ENCODE measurements at regions not wholly inside any gene's neighbourhood (a gene's known extent, or its start where the extent isn't known, plus 50 kb on each side); places are given as distances from the start of the nearest gene placed in this dataset.

GRCh38 chr1:36709869-36710481 lies 227.3 kb upstream of the CSF3R start:
- no peaks in the 10 kb centered on the region for H3K9me3 Mint-ChIP-seq
- no peak for DNase-seq
- no peak overlapping the region for H3K27ac Mint-ChIP-seq
- H3K4me1 Mint-ChIP-seq: no peaks in the 10 kb centered on the region
- H3K36me3 Mint-ChIP-seq: no peaks in the 10 kb centered on the region
- POLR2A ChIA-PET: no interaction called here
- H3K4me3 Mint-ChIP-seq: no peak overlapping the region
- H3K27me3 Mint-ChIP-seq: peaks cover 26% of the 10 kb centered on the region
- no peak for ATAC-seq (ENCODE audit: low read depth)

GRCh38 chr1:36708587-36708986 lies 225.9 kb upstream of the CSF3R start:
- Mint-ChIP-seq H3K27me3 (peaks cover 23% of the 10 kb centered on the region), H3K4me1 (no peaks in the 10 kb centered on the region), H3K36me3 (no peaks in the 10 kb centered on the region), H3K9me3 (no peaks in the 10 kb centered on the region), H3K4me3 (no peak overlapping the region), H3K27ac (no peak overlapping the region)
- no peak for DNase-seq
- POLR2A ChIA-PET: no interaction called here
- ATAC-seq (ENCODE audit: low read depth): no peak

GRCh38 chr1:36707221-36707620 lies 224.5 kb upstream of the CSF3R start:
- ATAC-seq (ENCODE audit: low read depth): no peak
- H3K27me3 Mint-ChIP-seq: peaks cover 18% of the 10 kb centered on the region
- H3K36me3 Mint-ChIP-seq: no peaks in the 10 kb centered on the region
- POLR2A ChIA-PET: no interaction called here
- H3K27ac Mint-ChIP-seq: no peak overlapping the region
- DNase-seq: no peak
- H3K4me3 Mint-ChIP-seq: no peak overlapping the region
- no peaks in the 10 kb centered on the region for H3K4me1 Mint-ChIP-seq
- H3K9me3 Mint-ChIP-seq: no peaks in the 10 kb centered on the region

- H3K36me3 Mint-ChIP-seq: no peaks in the 10 kb centered on the region
- H3K27ac Mint-ChIP-seq: no peak overlapping the region
- ATAC-seq (ENCODE audit: low read depth): no peak
- no peaks in the 10 kb centered on the region for H3K9me3 Mint-ChIP-seq
- H3K4me3 Mint-ChIP-seq: no peak overlapping the region
- POLR2A ChIA-PET: interaction anchor here (0.5 kb wide), 1 partner anchor 474 kb away, joined by 3 read pairs; no protein-coding TSS in a partner anchor
- no peak for DNase-seq
- no peaks in the 10 kb centered on the region for H3K4me1 Mint-ChIP-seq
- peaks cover 17% of the 10 kb centered on the region for H3K27me3 Mint-ChIP-seq
These were observed 223.7 kb upstream of the CSF3R start for GRCh38 chr1:36706416-36706815.

DNA sequence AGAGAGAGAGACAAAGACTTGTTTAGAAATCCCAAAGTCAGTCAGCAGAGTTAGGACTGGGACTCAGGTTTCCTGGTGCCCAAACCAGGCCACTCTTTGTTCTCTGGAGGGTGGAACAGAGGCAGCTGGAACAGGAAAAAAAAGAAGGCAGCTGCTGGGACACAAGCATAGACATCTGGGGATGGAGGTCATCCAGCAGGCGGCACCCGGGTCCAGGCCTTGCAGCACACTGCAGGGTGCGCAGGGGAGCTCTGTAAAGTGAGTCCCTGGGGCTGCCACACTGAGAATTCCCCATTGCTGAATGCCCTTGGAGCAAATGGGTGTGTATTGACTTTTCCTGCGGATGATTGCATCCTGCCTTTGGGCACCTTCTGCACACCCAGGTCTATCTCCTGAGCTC lies 222.9 kb upstream of the CSF3R start:
- H3K4me3 Mint-ChIP-seq: no peak overlapping the region
- H3K27me3 Mint-ChIP-seq: peaks cover 15% of the 10 kb centered on the region
- H3K4me1 Mint-ChIP-seq: no peaks in the 10 kb centered on the region
- no peak for DNase-seq
- no peak overlapping the region for H3K27ac Mint-ChIP-seq
- no peaks in the 10 kb centered on the region for H3K36me3 Mint-ChIP-seq
- no peak for ATAC-seq (ENCODE audit: low read depth)
- POLR2A ChIA-PET: no interaction called here
- H3K9me3 Mint-ChIP-seq: no peaks in the 10 kb centered on the region

DNA sequence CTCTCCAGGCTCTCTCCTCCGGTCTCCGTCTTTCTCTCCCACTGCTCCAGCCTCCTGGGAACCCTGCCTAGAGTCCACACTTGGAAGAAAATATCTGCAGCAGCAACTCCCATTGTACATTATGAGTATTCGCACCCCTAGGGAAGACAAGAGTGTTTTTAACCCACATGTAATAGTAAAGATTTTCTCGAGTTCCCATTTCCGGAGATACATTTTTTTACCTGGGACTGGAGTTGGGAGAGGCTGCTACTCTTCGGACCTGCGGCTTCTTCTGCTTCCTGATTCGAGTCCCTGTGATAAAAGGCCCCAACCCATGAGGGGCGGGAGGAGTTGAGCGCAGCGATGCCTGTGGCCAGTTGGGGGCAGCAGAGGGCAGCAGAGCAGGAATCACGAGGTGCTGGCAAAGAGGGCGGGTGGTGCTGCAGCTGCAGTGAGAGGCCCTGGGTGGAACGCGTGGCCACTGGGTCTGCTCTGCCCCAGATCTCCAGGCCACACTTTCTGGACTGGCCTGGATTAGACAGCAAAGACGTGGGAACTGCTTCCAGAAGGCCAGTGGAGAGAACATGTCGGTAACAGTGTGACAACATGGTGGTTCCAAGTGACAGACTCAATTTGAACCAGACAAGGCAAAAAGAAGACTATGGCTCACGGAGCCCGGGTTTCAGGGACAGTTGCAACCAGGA lies 221.0 kb upstream of the CSF3R start:
- POLR2A ChIA-PET: no interaction called here
- peak; percentile 82 for ATAC-seq (ENCODE audit: low read depth)
- Mint-ChIP-seq H3K4me1 (no peaks in the 10 kb centered on the region), H3K27me3 (peaks cover 13% of the 10 kb centered on the region), H3K27ac (no peak overlapping the region), H3K4me3 (no peak overlapping the region), H3K9me3 (no peaks in the 10 kb centered on the region), H3K36me3 (no peaks in the 10 kb centered on the region)
- peak; percentile 77 for DNase-seq

DNA sequence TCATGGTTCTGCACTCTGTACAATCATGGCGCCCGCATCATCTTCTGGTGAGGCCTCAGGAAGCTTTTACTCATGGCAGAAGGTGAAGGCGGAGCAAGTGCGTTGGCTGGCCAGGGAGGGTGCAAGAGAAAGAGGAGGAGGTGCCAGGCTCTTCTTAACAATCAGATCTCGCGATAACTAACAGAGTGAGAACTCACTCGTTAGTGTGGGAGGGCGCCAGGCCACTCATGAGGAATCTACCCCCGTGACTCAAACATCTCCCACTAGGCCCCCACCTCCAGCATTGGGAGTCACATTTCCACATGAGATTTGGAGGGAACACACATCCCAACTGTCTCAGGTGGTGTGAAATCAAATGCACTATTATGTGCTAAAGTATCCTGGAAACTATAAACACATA lies 220.2 kb upstream of the CSF3R start:
- Mint-ChIP-seq H3K9me3 (no peaks in the 10 kb centered on the region), H3K4me1 (no peaks in the 10 kb centered on the region), H3K4me3 (no peak overlapping the region), H3K27me3 (peaks cover 17% of the 10 kb centered on the region), H3K27ac (no peak overlapping the region), H3K36me3 (no peaks in the 10 kb centered on the region)
- ATAC-seq (ENCODE audit: low read depth): no peak
- POLR2A ChIA-PET: no interaction called here
- no peak for DNase-seq

GRCh38 chr1:36699113-36699911 lies 216.6 kb upstream of the CSF3R start:
- H3K36me3 Mint-ChIP-seq: no peaks in the 10 kb centered on the region
- no peaks in the 10 kb centered on the region for H3K9me3 Mint-ChIP-seq
- ATAC-seq (ENCODE audit: low read depth) (no peak), DNase-seq (no peak)
- H3K4me1 Mint-ChIP-seq: no peaks in the 10 kb centered on the region
- no peak overlapping the region for H3K4me3 Mint-ChIP-seq
- POLR2A ChIA-PET: interaction anchor here (0.6 kb wide), 1 partner anchor 240 kb away, joined by 5 read pairs; no protein-coding TSS in a partner anchor
- H3K27me3 Mint-ChIP-seq: peaks cover 9% of the 10 kb centered on the region
- no peak overlapping the region for H3K27ac Mint-ChIP-seq

DNA sequence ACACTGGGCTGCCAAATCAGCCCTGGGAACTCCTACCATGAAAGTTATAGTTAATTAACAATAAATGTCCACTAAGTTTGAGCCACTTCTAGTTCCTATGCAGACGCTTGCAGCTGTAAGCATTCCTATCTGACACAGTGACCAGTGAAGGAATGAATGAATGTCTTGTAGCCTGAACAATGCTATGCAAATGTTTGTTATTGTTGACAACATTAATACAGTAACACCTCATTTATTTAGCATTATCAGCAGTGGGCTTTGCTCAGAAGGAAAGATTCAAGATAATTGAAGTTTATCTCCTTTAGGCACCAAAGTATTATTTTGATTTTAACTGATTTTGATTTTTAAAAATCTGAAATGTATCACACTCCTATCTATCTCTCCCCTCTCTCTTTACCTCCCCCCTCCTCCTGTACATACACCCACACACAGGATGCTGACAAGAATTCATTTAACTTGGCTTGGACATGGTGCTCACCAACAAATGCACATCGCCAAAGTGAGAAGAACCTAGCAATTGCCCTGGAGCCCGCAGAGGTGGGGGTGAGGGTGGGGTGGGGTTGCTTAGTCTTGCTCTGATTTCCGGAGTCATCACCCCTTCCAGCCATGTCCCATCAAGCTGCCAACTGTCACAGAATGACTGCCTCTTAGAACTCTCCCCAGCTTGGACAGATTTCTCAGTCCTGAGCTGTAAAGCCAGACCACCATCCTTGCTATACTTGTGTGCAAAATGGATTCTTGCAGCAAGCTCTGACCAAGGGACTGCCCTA lies 215.3 kb upstream of the CSF3R start:
- POLR2A ChIA-PET: no interaction called here
- Mint-ChIP-seq H3K27me3 (peaks cover 9% of the 10 kb centered on the region), H3K36me3 (no peaks in the 10 kb centered on the region), H3K27ac (no peak overlapping the region), H3K4me1 (no peaks in the 10 kb centered on the region), H3K4me3 (no peak overlapping the region), H3K9me3 (no peaks in the 10 kb centered on the region)
- ATAC-seq (ENCODE audit: low read depth) (no peak), DNase-seq (no peak)

DNA sequence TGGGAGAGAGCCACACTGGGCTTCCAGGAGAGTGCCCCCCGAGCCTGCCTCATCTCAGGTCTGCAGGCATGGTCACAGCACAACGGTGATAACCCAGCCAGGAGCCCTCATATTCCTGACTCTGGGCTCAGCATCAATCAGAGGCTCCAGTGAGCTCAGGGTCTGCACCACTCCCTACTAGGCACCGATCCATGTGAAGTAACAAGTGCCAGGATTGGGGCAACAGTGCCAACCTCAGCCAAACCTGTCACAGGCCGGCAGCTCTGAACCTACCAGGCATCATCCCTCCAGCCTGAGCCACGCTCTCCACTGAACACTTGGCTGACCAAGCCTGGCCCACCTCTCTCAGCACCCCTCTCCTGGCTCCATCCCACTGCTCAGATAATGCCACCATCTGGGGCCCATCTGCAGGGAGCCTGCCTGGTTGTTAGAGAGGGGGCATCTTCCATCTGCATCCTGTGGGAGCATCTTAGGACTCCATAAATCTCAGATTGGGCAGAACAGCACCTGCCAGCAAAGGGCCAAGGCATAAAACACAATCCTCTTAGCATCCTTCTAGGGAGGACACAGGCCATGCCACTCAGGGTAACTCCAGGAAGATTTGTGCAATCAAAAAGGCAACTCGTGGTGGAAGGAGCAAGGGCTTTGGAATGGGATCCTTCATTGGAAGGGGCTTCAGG lies 213.7 kb upstream of the CSF3R start:
- Mint-ChIP-seq H3K27me3 (peaks cover 9% of the 10 kb centered on the region), H3K36me3 (no peaks in the 10 kb centered on the region), H3K9me3 (no peaks in the 10 kb centered on the region), H3K27ac (no peak overlapping the region), H3K4me3 (no peak overlapping the region), H3K4me1 (no peaks in the 10 kb centered on the region)
- POLR2A ChIA-PET: no interaction called here
- ATAC-seq (ENCODE audit: low read depth): no peak
- no peak for DNase-seq

GRCh38 chr1:36693603-36694002 lies 210.9 kb upstream of the CSF3R start:
- Mint-ChIP-seq H3K9me3 (no peaks in the 10 kb centered on the region), H3K27me3 (peaks cover 6% of the 10 kb centered on the region), H3K4me1 (no peaks in the 10 kb centered on the region), H3K27ac (no peak overlapping the region), H3K36me3 (no peaks in the 10 kb centered on the region), H3K4me3 (no peak overlapping the region)
- no peak for ATAC-seq (ENCODE audit: low read depth)
- no peak for DNase-seq
- POLR2A ChIA-PET: no interaction called here

- ATAC-seq (ENCODE audit: low read depth) (no peak), DNase-seq (no peak)
- Mint-ChIP-seq H3K4me1 (no peaks in the 10 kb centered on the region), H3K9me3 (no peaks in the 10 kb centered on the region), H3K27ac (no peak overlapping the region), H3K27me3 (peaks cover 4% of the 10 kb centered on the region), H3K36me3 (no peaks in the 10 kb centered on the region), H3K4me3 (no peak overlapping the region)
- POLR2A ChIA-PET: no interaction called here
These were observed 210.4 kb upstream of the CSF3R start for GRCh38 chr1:36693161-36693525.
